GM18507 (cell line): ENCODE measurements at regions not wholly inside any gene's neighbourhood (a gene's known extent, or its start where the extent isn't known, plus 50 kb on each side); places are given as distances from the start of the nearest gene placed in this dataset.

Source experiments
- DNase-seq: peaks from one replicate; pipeline ENCODE4 v3.0.0; 2011; ENCODE audit warnings: low read depth; ENCODE audit not compliant: insufficient read length; ENCODE audit errors: extremely low spot score
- FAIRE-seq: peaks from 2 replicates; lab custom pipeline; 2011; peaks lifted over from hg19 to GRCh38; lab: Jason Lieb, UNC

GRCh38 chr3:55165704-55166405 is 238.0 kb upstream of the LRTM1 start:
- no peak for FAIRE-seq

GRCh38 chr3:55165278-55165677 is 237.4 kb upstream of the LRTM1 start:
- FAIRE-seq = no peak
- DNase-seq = no peak

More at GRCh38 chr3:55165704-55166405, 238.0 kb upstream of the LRTM1 start:
- DNase-seq = no peak

GRCh38 chr3:55164876-55165275 is 237.0 kb upstream of the LRTM1 start:
- FAIRE-seq (no peak), DNase-seq (no peak)

GRCh38 chr3:55164191-55164590 is 236.3 kb upstream of the LRTM1 start:
- DNase-seq (no peak), FAIRE-seq (no peak)

GRCh38 chr3:55163421-55163820 is 235.6 kb upstream of the LRTM1 start:
- DNase-seq = no peak
- FAIRE-seq = no peak

- FAIRE-seq = no peak
- DNase-seq = no peak
Measured at GRCh38 chr3:55162031-55162795, 234.4 kb upstream of the LRTM1 start.

- FAIRE-seq (no peak), DNase-seq (no peak)
Measured at GRCh38 chr3:55161231-55161630, 233.4 kb upstream of the LRTM1 start.

- no peak for DNase-seq
- peak; percentile 36 for FAIRE-seq
Measured at GRCh38 chr3:55160241-55160983, 232.6 kb upstream of the LRTM1 start.

GRCh38 chr3:55159711-55160110 is 231.9 kb upstream of the LRTM1 start:
- DNase-seq (no peak), FAIRE-seq (no peak)

GRCh38 chr3:55159016-55159415 is 231.2 kb upstream of the LRTM1 start:
- DNase-seq (no peak), FAIRE-seq (no peak)

GRCh38 chr3:55158345-55158744 is 230.5 kb upstream of the LRTM1 start:
- no peak for DNase-seq
- FAIRE-seq = no peak

- no peak for FAIRE-seq
Measured at GRCh38 chr3:55157731-55158130, 229.9 kb upstream of the LRTM1 start.

GRCh38 chr3:55156851-55157650 is 229.2 kb upstream of the LRTM1 start:
- DNase-seq (no peak), FAIRE-seq (no peak)

More at GRCh38 chr3:55157731-55158130, 229.9 kb upstream of the LRTM1 start:
- DNase-seq = no peak

GRCh38 chr3:55147856-55148720 is 220.2 kb upstream of the LRTM1 start:
- DNase-seq = no peak
- no peak for FAIRE-seq

- DNase-seq (no peak), FAIRE-seq (no peak)
Measured at GRCh38 chr3:55147406-55147805, 219.5 kb upstream of the LRTM1 start.

- no peak for DNase-seq
- no peak for FAIRE-seq
Measured at GRCh38 chr3:55146216-55146615, 218.4 kb upstream of the LRTM1 start.

- no peak for DNase-seq
Measured at GRCh38 chr3:55144015-55144673, 216.3 kb upstream of the LRTM1 start.

GRCh38 chr3:55143336-55143735 is 215.5 kb upstream of the LRTM1 start:
- FAIRE-seq (no peak), DNase-seq (no peak)

More at GRCh38 chr3:55144015-55144673, 216.3 kb upstream of the LRTM1 start:
- no peak for FAIRE-seq
